ENCODE measurements at regions not wholly inside any gene's neighbourhood (a gene's known extent, or its start where the extent isn't known, plus 50 kb on each side); places are given as distances from the start of the nearest gene placed in this dataset.

GRCh38 chrX:25878806-25879205 lies 259.3 kb upstream of the MAGEB18 start:
- Histone ChIP-seq H2BK15ac (ENCODE audit: low read length) (no peak overlapping the region), H3K79me1 (ENCODE audit: low read depth, low read length) (no peaks in the 10 kb centered on the region), H3K27me3 (replicated peaks in 1 of 4; ENCODE audit: control insufficient read depth in 3 of 4, extremely low read depth in 1 of 4, insufficient read depth in 3 of 4, low read length in 3 of 4) (no peaks in the 10 kb centered on the region), H3K18ac (ENCODE audit: extremely low read depth, low read length) (no peak overlapping the region), H4K8ac (ENCODE audit: extremely low read depth, insufficient read depth, low read length) (no peak overlapping the region), H3K9ac (replicated peaks in 1 of 4; ENCODE audit: extremely low read depth in 1 of 4, low read depth in 3 of 4, low read length in 3 of 4) (no peak overlapping the region), H3K9me3 (ENCODE audit: insufficient read depth in 2 of 2, low read depth in 1 of 2, low read length in 1 of 2) (no peaks in the 10 kb centered on the region), H2BK120ac (replicated peaks; ENCODE audit: low read depth, low read length) (no peak overlapping the region), H4K5ac (ENCODE audit: insufficient read length, low read depth, low read length) (no peak overlapping the region), H3K4me3 (ENCODE audit: extremely low read depth in 1 of 4, insufficient read depth in 2 of 4, low read depth in 3 of 4, low read length in 4 of 4) (no peak overlapping the region), H3K4me2 (ENCODE audit: insufficient read depth in 1 of 2, low read depth in 2 of 2, low read length in 2 of 2) (no peak overlapping the region), H3K14ac (ENCODE audit: insufficient read length) (no peak overlapping the region), H4K91ac (replicated peaks; ENCODE audit: insufficient read length, low read length) (no peak overlapping the region), H2AK5ac (ENCODE audit: low read depth, low read length) (no peak overlapping the region), H3K79me2 (ENCODE audit: control insufficient read depth in 1 of 2, insufficient read depth in 2 of 2, low read length in 2 of 2) (no peaks in the 10 kb centered on the region), H3K4ac (replicated peaks; ENCODE audit: insufficient read length, low read depth, low read length) (no peak overlapping the region), H3K36me3 (ENCODE audit: control insufficient read depth in 2 of 4, insufficient read depth in 4 of 4, low read length in 3 of 4) (no peaks in the 10 kb centered on the region), H3K23ac (ENCODE audit: insufficient read length) (no peak overlapping the region), H2BK12ac (ENCODE audit: low read depth, low read length) (no peak overlapping the region), H3K27ac (ENCODE audit: low read depth, low read length) (no peak overlapping the region), H3K56ac (replicated peaks; ENCODE audit: insufficient read length, low read depth, low read length) (no peak overlapping the region), H4K20me1 (replicated peaks in 1 of 2; ENCODE audit: control insufficient read depth in 1 of 2, insufficient read depth in 2 of 2, low read length in 2 of 2) (no peaks in the 10 kb centered on the region), H2BK20ac (ENCODE audit: low read length) (no peak overlapping the region), H2AFZ (ENCODE audit: low read length) (no peak overlapping the region), H2BK5ac (ENCODE audit: low read depth, low read length) (no peak overlapping the region), H3K23me2 (ENCODE audit: low read depth, low read length) (no peaks in the 10 kb centered on the region), H3K4me1 (replicated peaks in 1 of 4; ENCODE audit: control insufficient read depth in 3 of 4, insufficient read depth in 4 of 4, low read length in 3 of 4) (no peaks in the 10 kb centered on the region; a peak in 1 of 7 replicates)
- WGBS, 2 experiments (ENCODE audit: extremely low coverage in 1 of 2, insufficient coverage in 1 of 2, insufficient read length in 1 of 2, insufficient replicate concordance in 2 of 2, low coverage in 1 of 2, low lambda C conversion rate in 2 of 2, missing lambda C conversion rate in 1 of 2) = 71% methylated on average over 1 of the region's 1 CpG; no CpG with 5 or more reads in 1 of the 2 experiments
- CTCF ChIA-PET (ENCODE audit: partially characterized antibody) = no interaction called here
- FAIRE-seq (no peak), DNase-seq (ENCODE audit: low read depth in 1 of 2, low spot score in 2 of 2) (no peak)
- POLR2A ChIA-PET (ENCODE audit: partially characterized antibody) = no interaction called here
- TF ChIP-seq CHD1 (IDR thresholded peaks at IDR 0.05; ENCODE audit: low read depth, low read length) (no peak), NANOG (IDR thresholded peaks at IDR 0.05; ENCODE audit: insufficient read depth, low read depth, low read length, poor library complexity, severe bottlenecking) (no peak), RBBP5 (IDR thresholded peaks at IDR 0.05; ENCODE audit: borderline replicate concordance, low read depth, low read length) (no peak), KDM1A (IDR thresholded peaks at IDR 0.05; ENCODE audit: borderline replicate concordance, low read length) (no peak), CTCF (IDR thresholded peaks at IDR 0.05; ENCODE audit: control extremely low read depth in 1 of 3, insufficient read depth in 1 of 3, low read depth in 1 of 3, low read length in 3 of 3) (no peak), PHF8 (conservative IDR thresholded peaks at IDR 0.05; ENCODE audit: low read depth, low read length) (no peak), ATF3 (IDR thresholded peaks at IDR 0.05; ENCODE audit: insufficient read depth, low read depth, low read length) (no peak), YY1 (IDR thresholded peaks at IDR 0.05; ENCODE audit: low read depth, low read length) (no peak), SP4 (IDR thresholded peaks at IDR 0.05; ENCODE audit: low read length) (no peak), FOSL1 (IDR thresholded peaks at IDR 0.05; ENCODE audit: insufficient read depth, low read depth, low read length) (no peak), CEBPB (IDR thresholded peaks at IDR 0.05; ENCODE audit: low read depth, low read length) (no peak)
